Progenitor cell of endocrine pancreas (in vitro differentiated cells): ENCODE measurements at regions not wholly inside any gene's neighbourhood (a gene's known extent, or its start where the extent isn't known, plus 50 kb on each side); places are given as distances from the start of the nearest gene placed in this dataset.
"Not testable (repeated sequence)": the region's sequence is repeated elsewhere in the genome, so short reads cannot be mapped to it uniquely, and the experiment has no call there.

Experiments used
- DNase-seq: peaks from one replicate; pipeline ENCODE4 v3.0.0; 2021; ENCODE audit warnings: low spot score; ENCODE audit not compliant: unreplicated experiment
- H3K27ac Mint-ChIP-seq: 2 replicates; pipeline ENCODE4 v1.8.0; 2021; ENCODE audit warnings: mild to moderate bottlenecking, moderate library complexity, mixed read lengths
- H3K27me3 Mint-ChIP-seq: 2 replicates; pipeline ENCODE4 v1.8.0; 2021; ENCODE audit warnings: mixed read lengths
- H3K36me3 Mint-ChIP-seq: 2 replicates; pipeline ENCODE4 v1.8.0; 2022; ENCODE audit warnings: mixed read lengths; ENCODE audit not compliant: insufficient read depth
- H3K4me1 Mint-ChIP-seq: 2 replicates; pipeline ENCODE4 v1.8.0; 2021; ENCODE audit warnings: low read depth, mixed read lengths
- H3K4me3 Mint-ChIP-seq: 2 replicates; pipeline ENCODE4 v1.8.0; 2021; ENCODE audit warnings: low read depth, mild to moderate bottlenecking, moderate library complexity, mixed read lengths
- H3K9me3 Mint-ChIP-seq: 2 replicates; pipeline ENCODE4 v1.8.0; 2021; ENCODE audit warnings: low read depth, mixed read lengths
- TF ChIP-seq, protein P1 (sequence below): fragments of 200-600 bp; sonication (generic); IDR thresholded peaks from one replicate; pipeline ENCODE4 v1.5.0; 2021; ENCODE audit warnings: antibody characterized with exemption, mild to moderate bottlenecking; ENCODE audit not compliant: unreplicated experiment

DNA sequence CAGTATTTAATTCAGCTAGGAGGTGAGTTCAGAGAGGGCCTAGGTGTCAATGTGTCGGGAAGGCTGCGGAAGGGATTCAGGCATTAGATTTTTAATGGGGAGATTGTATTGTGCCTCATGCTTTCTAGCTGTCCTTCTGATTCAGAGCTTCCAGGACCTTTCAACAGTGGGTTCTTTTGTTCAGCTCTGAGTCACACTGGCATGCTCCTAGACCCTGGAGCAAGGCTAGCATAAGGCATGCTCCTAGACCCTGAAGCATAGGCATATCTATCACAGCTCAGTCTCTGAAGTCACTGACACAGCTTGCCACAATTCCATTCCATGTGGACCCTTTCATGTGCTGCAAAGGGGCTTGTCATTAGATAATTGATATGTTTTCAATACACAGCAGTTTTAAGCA is 396.9 kb downstream of the RAB38 start:
- DNase-seq, result no peak
- H3K27ac Mint-ChIP-seq, result no peak overlapping the region

DNA sequence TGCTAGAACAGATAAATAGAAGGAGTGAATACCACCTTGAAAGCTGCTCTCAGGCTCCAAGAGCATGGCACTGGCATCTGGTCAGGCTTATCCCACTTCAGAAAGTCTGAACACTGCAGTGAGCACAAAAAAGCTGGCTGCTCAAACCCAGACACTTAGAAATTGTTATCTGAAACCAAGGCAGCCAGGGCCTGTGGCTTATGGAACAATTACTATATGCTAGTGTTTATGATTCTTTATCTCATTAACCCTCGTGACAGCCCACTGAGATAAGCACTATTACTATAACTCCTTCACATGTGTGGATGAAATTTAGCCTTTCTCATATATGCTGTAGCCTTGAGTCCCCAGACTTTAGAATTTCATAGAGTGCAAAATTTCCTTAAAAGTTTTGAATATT is 400.2 kb downstream of the RAB38 start:
- TF ChIP-seq, protein P1, sequence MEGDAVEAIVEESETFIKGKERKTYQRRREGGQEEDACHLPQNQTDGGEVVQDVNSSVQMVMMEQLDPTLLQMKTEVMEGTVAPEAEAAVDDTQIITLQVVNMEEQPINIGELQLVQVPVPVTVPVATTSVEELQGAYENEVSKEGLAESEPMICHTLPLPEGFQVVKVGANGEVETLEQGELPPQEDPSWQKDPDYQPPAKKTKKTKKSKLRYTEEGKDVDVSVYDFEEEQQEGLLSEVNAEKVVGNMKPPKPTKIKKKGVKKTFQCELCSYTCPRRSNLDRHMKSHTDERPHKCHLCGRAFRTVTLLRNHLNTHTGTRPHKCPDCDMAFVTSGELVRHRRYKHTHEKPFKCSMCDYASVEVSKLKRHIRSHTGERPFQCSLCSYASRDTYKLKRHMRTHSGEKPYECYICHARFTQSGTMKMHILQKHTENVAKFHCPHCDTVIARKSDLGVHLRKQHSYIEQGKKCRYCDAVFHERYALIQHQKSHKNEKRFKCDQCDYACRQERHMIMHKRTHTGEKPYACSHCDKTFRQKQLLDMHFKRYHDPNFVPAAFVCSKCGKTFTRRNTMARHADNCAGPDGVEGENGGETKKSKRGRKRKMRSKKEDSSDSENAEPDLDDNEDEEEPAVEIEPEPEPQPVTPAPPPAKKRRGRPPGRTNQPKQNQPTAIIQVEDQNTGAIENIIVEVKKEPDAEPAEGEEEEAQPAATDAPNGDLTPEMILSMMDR, result no peak
- peaks cover 6% of the 10 kb centered on the region for H3K27me3 Mint-ChIP-seq
- no peaks in the 10 kb centered on the region for H3K9me3 Mint-ChIP-seq
- no peaks in the 10 kb centered on the region for H3K4me1 Mint-ChIP-seq
- H3K27ac Mint-ChIP-seq, result no peak overlapping the region
- H3K4me3 Mint-ChIP-seq, result no peak overlapping the region
- no peaks in the 10 kb centered on the region for H3K36me3 Mint-ChIP-seq
- no peak for DNase-seq

More for the DNA sequence above, 396.9 kb downstream of the RAB38 start:
- no peaks in the 10 kb centered on the region for H3K36me3 Mint-ChIP-seq
- H3K4me3 Mint-ChIP-seq, result no peak overlapping the region
- H3K9me3 Mint-ChIP-seq, result no peaks in the 10 kb centered on the region
- TF ChIP-seq, protein P1, result no peak
- no peaks in the 10 kb centered on the region for H3K4me1 Mint-ChIP-seq
- H3K27me3 Mint-ChIP-seq, result no peaks in the 10 kb centered on the region

DNA sequence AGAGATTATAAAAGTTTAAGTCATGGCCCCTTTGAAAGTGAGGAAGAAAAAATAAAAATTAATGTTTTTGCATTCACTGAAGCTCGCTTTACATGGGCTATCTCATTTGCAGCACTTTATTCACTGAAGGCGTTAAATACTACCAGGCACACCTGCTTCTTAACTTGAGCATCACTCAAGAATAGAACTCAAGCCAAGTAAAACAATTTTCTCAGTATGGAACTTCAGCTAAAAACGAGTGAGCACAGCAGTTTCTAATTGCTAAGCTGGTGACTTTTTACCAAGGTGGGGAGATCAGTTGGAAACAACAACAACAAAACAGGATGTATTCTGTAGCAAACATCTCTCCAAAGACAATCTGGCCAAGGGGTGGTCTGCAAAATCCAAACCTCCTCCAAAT is 405.6 kb downstream of the RAB38 start:
- Mint-ChIP-seq H3K9me3 (no peaks in the 10 kb centered on the region), H3K27me3 (peaks cover 34% of the 10 kb centered on the region), H3K27ac (no peak overlapping the region), H3K4me3 (no peak overlapping the region), H3K4me1 (peaks cover 5% of the 10 kb centered on the region), H3K36me3 (no peaks in the 10 kb centered on the region)
- no peak for DNase-seq
- TF ChIP-seq, protein P1, result no peak

DNA sequence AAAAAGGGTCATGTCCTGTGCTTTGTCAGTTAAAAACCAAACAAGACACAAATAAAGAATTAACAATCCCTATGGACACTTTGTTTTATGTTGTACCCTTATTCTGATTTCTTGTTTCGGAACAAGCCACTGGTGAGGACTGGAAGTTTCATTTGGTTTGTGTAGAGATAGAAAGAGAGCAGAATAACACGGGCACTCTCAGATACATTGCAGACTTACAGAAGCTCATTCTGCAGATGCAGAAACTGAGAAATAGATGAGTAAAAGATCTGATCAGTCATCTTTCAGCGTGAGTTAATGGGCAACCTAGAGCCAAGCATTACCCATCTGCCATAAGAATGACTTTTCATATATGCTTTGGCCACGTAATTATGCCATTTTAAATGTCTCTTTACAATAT is 407.6 kb downstream of the RAB38 start:
- peaks cover 7% of the 10 kb centered on the region for H3K9me3 Mint-ChIP-seq
- peaks cover 5% of the 10 kb centered on the region for H3K4me1 Mint-ChIP-seq
- H3K27ac Mint-ChIP-seq, result no peak overlapping the region
- TF ChIP-seq, protein P1, result no peak
- DNase-seq, result no peak
- H3K4me3 Mint-ChIP-seq, result no peak overlapping the region
- H3K27me3 Mint-ChIP-seq, result peaks cover 41% of the 10 kb centered on the region
- H3K36me3 Mint-ChIP-seq, result no peaks in the 10 kb centered on the region

DNA sequence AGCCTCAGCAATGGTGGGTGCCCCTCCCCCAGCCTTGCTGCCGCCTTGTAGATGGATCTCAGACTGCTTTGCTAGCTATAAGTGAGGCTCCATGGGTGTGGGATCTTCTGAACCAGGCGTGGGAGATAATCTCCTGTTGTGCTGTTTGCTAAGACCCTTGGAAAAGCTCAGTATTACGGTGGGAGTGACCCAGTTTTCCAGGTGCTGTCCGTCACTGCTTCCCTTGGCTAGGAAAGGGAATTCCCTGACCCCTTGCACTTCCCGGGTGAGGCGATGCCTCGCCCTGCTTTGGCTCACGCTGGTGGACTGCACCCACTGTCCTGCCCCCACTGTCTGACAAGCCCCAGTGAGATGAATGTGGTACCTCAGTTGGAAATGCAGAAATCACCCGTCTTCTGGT is 411.2 kb downstream of the RAB38 start:
- peaks cover 14% of the 10 kb centered on the region for H3K9me3 Mint-ChIP-seq
- peaks cover 28% of the 10 kb centered on the region for H3K27me3 Mint-ChIP-seq
- H3K4me1 Mint-ChIP-seq, H3K27ac Mint-ChIP-seq, H3K4me3 Mint-ChIP-seq, DNase-seq, H3K36me3 Mint-ChIP-seq: not testable (repeated sequence)

DNA sequence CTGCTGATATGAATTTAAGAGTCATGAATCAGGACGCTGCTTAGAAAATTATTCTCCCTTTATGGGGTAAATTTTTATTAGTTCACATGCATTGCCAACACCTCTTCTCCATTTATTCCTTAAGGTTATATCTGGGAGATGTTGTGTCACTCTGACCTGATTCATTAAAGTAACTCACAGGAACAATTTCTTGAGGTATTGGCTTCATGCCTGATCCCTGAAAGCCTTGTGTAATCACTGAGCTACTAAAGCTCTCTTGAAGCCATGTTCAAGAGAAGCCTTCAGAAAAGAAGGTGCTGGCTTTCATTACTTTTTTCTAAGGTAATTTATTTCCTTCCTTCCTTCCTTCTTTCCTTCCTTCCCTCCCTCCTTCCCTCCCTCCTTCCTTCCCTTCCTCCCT is 420.6 kb downstream of the RAB38 start:
- Mint-ChIP-seq H3K27ac (no peak overlapping the region), H3K4me1 (no peaks in the 10 kb centered on the region), H3K4me3 (no peak overlapping the region), H3K36me3 (no peaks in the 10 kb centered on the region), H3K9me3 (peaks cover 2% of the 10 kb centered on the region), H3K27me3 (no peaks in the 10 kb centered on the region)
- TF ChIP-seq, protein P1, result no peak
- DNase-seq, result no peak
